HG02884 (cell line): ENCODE measurements at regions not wholly inside any gene's neighbourhood (a gene's known extent, or its start where the extent isn't known, plus 50 kb on each side); places are given as distances from the start of the nearest gene placed in this dataset.
"Not testable (repeated sequence)": the region's sequence is repeated elsewhere in the genome, so short reads cannot be mapped to it uniquely, and the experiment has no call there.

ENCODE experiments used
- ATAC-seq: cut with Tn5 transposase; IDR thresholded peaks from one replicate; pipeline ENCODE4 v1.9.1; 2021; ENCODE audit warnings: mild to moderate bottlenecking, moderate library complexity; ENCODE audit not compliant: unreplicated experiment

- no peak for ATAC-seq
Observed at GRCh38 chrX:121407627-121408026, 360.2 kb downstream of the GLUD2 start.

GRCh38 chrX:121431514-121431913 is 384.1 kb downstream of the GLUD2 start:
- not testable (repeated sequence) for ATAC-seq

- ATAC-seq: no peak
Observed at GRCh38 chrX:121433289-121433688, 385.9 kb downstream of the GLUD2 start.

GRCh38 chrX:121437666-121438065 is 390.3 kb downstream of the GLUD2 start:
- not testable (repeated sequence) for ATAC-seq

GRCh38 chrX:121455890-121456289 is 408.5 kb downstream of the GLUD2 start:
- no peak for ATAC-seq

GRCh38 chrX:121456315-121456714 is 408.9 kb downstream of the GLUD2 start:
- ATAC-seq: peak; percentile 86

GRCh38 chrX:121457096-121457495 is 409.7 kb downstream of the GLUD2 start:
- peak; percentile 54 for ATAC-seq

GRCh38 chrX:121479406-121479805 is 432.0 kb downstream of the GLUD2 start:
- no peak for ATAC-seq

GRCh38 chrX:121496966-121497365 is 449.6 kb downstream of the GLUD2 start:
- ATAC-seq: no peak

- ATAC-seq: no peak
Observed at GRCh38 chrX:121504153-121504552, 456.7 kb downstream of the GLUD2 start.

- peak; percentile 60 for ATAC-seq
Observed at GRCh38 chrX:121546317-121546716, 498.9 kb downstream of the GLUD2 start.

GRCh38 chrX:121558886-121559285 is 511.5 kb downstream of the GLUD2 start:
- ATAC-seq: no peak

- no peak for ATAC-seq
Observed at GRCh38 chrX:121562616-121563015, 515.2 kb downstream of the GLUD2 start.

GRCh38 chrX:121569609-121570008 is 522.2 kb downstream of the GLUD2 start:
- peak; percentile 52 for ATAC-seq

- ATAC-seq: peak; percentile 87
Observed at GRCh38 chrX:121570072-121570841, 522.8 kb downstream of the GLUD2 start.

GRCh38 chrX:121571333-121571732 is 523.9 kb downstream of the GLUD2 start:
- ATAC-seq: no peak

- not testable (repeated sequence) for ATAC-seq
Observed at GRCh38 chrX:121574384-121574783, 527.0 kb downstream of the GLUD2 start.

- peak; percentile 72 for ATAC-seq
Observed at GRCh38 chrX:121579016-121579760, 531.8 kb downstream of the GLUD2 start.

GRCh38 chrX:121581885-121582284 is 534.5 kb downstream of the GLUD2 start:
- ATAC-seq: no peak

- no peak for ATAC-seq
Observed at GRCh38 chrX:121585626-121586025, 538.2 kb downstream of the GLUD2 start.

- no peak for ATAC-seq
Observed at GRCh38 chrX:121592884-121593283, 545.5 kb downstream of the GLUD2 start.

- ATAC-seq: no peak
Observed at GRCh38 chrX:121598356-121598755, 550.9 kb downstream of the GLUD2 start.
